HG03159 (cell line): ENCODE measurements at regions not wholly inside any gene's neighbourhood (a gene's known extent, or its start where the extent isn't known, plus 50 kb on each side); places are given as distances from the start of the nearest gene placed in this dataset.

Source experiments
- ATAC-seq: cut with Tn5 transposase; IDR thresholded peaks from one replicate; pipeline ENCODE4 v1.9.1; 2021; ENCODE audit warnings: mild to moderate bottlenecking, moderate library complexity; ENCODE audit not compliant: unreplicated experiment

GRCh38 chr2:150168595-150169236 is 318.8 kb downstream of the RND3 start:
- ATAC-seq = no peak

- ATAC-seq = peak; percentile 93
These were observed 319.8 kb downstream of the RND3 start for GRCh38 chr2:150167711-150168110.

GRCh38 chr2:150166313-150167051 is 321.0 kb downstream of the RND3 start:
- ATAC-seq = no peak

- ATAC-seq = no peak
These were observed 321.5 kb downstream of the RND3 start for GRCh38 chr2:150165988-150166312.

GRCh38 chr2:150165442-150165841 is 322.0 kb downstream of the RND3 start:
- ATAC-seq = no peak

GRCh38 chr2:150162241-150162942 is 325.1 kb downstream of the RND3 start:
- ATAC-seq = no peak

GRCh38 chr2:150160058-150160457 is 327.4 kb downstream of the RND3 start:
- no peak for ATAC-seq

GRCh38 chr2:150159300-150159699 is 328.2 kb downstream of the RND3 start:
- no peak for ATAC-seq

- ATAC-seq = no peak
These were observed 330.6 kb downstream of the RND3 start for GRCh38 chr2:150156876-150157275.

- no peak for ATAC-seq
These were observed 331.1 kb downstream of the RND3 start for GRCh38 chr2:150156415-150156814.

- no peak for ATAC-seq
These were observed 333.1 kb downstream of the RND3 start for GRCh38 chr2:150154308-150154797.

- ATAC-seq = no peak
These were observed 333.7 kb downstream of the RND3 start for GRCh38 chr2:150153646-150154307.

GRCh38 chr2:150152230-150152629 is 335.2 kb downstream of the RND3 start:
- no peak for ATAC-seq

GRCh38 chr2:150150144-150150543 is 337.3 kb downstream of the RND3 start:
- ATAC-seq = no peak

- no peak for ATAC-seq
These were observed 339.4 kb downstream of the RND3 start for GRCh38 chr2:150147889-150148683.

- no peak for ATAC-seq
These were observed 340.6 kb downstream of the RND3 start for GRCh38 chr2:150146879-150147278.

- ATAC-seq = no peak
These were observed 342.2 kb downstream of the RND3 start for GRCh38 chr2:150145299-150145692.

GRCh38 chr2:150144546-150145298 is 342.7 kb downstream of the RND3 start:
- no peak for ATAC-seq

GRCh38 chr2:150143087-150143536 is 344.4 kb downstream of the RND3 start:
- ATAC-seq = no peak

GRCh38 chr2:150142561-150142960 is 344.9 kb downstream of the RND3 start:
- ATAC-seq = no peak
